ENCODE measurements at regions not wholly inside any gene's neighbourhood (a gene's known extent, or its start where the extent isn't known, plus 50 kb on each side); places are given as distances from the start of the nearest gene placed in this dataset.
"Not testable (repeated sequence)": the region's sequence is repeated elsewhere in the genome, so short reads cannot be mapped to it uniquely, and the experiment has no call there.

DNA sequence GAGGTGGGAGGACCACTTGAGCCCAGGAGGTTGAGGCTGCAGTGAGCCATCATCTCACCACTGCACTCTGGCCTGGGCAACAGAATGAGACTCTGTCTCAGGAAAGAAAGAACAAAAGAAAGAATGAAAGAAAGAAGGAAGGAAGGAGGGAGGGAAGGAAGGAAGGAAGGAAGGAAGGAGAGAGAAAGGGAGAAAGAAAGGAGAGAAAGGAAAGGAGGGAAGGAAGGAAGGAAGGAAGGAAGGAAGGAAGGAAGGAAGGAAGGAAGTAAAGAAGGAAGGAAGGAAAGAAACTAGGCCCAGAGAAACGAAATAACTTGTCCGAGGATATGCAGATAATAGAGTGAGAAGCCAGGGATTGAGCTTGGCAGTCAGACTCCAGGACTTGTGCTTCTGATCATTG lies 102.1 kb downstream of the SKIDA1 start:
- no peak for TF ChIP-seq POLR2A (IDR thresholded peaks at IDR 0.05; ENCODE audit: low read depth, low read length)
- FAIRE-seq, result no peak

DNA sequence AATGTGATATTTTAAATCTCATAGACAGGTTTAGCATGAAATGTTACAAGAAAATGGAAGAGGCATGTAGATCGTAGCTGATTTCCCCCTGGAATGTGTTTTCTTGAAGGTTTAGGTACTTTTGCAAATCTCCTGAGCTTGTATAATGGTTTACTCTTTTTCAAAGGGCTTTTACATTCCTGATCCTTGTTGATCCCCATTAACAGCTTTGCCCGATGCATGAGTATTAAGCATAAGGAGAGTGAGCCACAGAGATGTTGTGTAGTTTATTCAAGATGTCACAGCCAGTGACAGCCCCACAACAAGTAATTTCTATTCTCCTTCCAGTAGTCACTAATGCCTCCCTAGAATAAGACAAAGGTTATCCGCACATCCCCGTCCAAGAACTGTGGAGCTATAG lies 103.7 kb downstream of the SKIDA1 start:
- DNase-seq (ENCODE audit: insufficient read length, low spot score), result no peak
- FAIRE-seq, result no peak
- no peak for TF ChIP-seq POLR2A (IDR thresholded peaks at IDR 0.05; ENCODE audit: low read depth, low read length)

More for the DNA sequence above, 102.1 kb downstream of the SKIDA1 start:
- DNase-seq (ENCODE audit: insufficient read length, low spot score), result no peak

GRCh38 chr10:21421016-21421415 lies 104.5 kb downstream of the SKIDA1 start:
- TF ChIP-seq POLR2A (IDR thresholded peaks at IDR 0.05; ENCODE audit: low read depth, low read length), result no peak
- FAIRE-seq (no peak), DNase-seq (ENCODE audit: insufficient read length, low spot score) (no peak)

DNA sequence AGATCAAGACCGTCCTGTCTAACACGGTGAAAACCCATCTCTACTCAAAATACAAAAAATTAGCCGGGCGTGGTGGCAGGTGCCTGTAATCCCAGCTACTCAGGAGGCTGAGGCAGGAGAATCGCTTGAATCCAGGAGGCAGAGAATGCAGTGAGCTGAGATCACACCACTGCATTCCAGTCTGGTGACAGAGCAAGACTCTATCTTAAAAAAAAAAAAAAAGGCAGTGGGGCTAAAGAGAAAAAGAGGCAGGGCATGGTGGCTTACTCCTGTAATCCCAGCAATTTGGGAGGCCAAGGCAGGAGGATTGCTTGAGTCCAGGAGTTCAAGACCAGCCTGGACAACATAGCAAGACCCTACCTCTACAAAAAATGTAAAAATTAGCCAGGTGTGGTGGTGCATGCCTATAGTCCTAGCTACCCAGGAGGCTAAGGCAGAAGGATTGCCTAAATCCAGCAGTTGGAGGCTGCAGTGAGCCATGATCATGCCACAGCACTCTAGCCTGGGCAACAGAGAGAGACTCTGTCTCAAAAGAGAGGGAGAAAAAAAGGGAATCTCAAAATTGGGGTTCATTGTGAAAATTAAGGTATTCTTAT lies 106.4 kb downstream of the SKIDA1 start:
- DNase-seq (ENCODE audit: insufficient read length, low spot score); FAIRE-seq: not testable (repeated sequence)

GRCh38 chr10:21417172-21417712 lies 108.2 kb downstream of the SKIDA1 start:
- no peak for TF ChIP-seq POLR2A (IDR thresholded peaks at IDR 0.05; ENCODE audit: low read depth, low read length)
- no peak for FAIRE-seq
- DNase-seq (ENCODE audit: insufficient read length, low spot score), result no peak

GRCh38 chr10:21413680-21414079 lies 111.8 kb downstream of the SKIDA1 start:
- no peak for TF ChIP-seq POLR2A (IDR thresholded peaks at IDR 0.05; ENCODE audit: low read depth, low read length)
- DNase-seq (ENCODE audit: insufficient read length, low spot score), result no peak
- no peak for FAIRE-seq

DNA sequence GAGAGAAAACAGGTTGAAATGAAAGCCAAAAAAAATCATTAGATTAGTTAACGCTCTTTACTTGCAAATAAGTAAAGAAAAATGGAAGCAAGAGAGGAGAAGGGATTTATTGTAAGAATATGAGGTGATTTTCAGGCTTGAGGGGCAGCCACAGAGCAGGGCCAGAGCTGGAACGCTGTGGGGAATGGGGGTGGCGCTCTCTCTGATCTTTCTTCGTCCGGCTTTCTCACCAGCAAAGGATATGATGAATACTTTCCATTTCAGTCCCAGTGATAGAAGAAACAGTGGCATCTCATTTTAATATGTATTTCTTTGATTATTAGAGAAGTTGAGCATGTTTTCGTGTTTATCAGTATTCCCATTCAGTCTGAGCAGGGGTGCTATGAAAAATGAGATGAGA lies 112.2 kb downstream of the SKIDA1 start:
- no peak for TF ChIP-seq POLR2A (IDR thresholded peaks at IDR 0.05; ENCODE audit: low read depth, low read length)
- FAIRE-seq, result no peak
- DNase-seq (ENCODE audit: insufficient read length, low spot score), result no peak

GRCh38 chr10:21406595-21407193 lies 118.8 kb downstream of the SKIDA1 start:
- no peak for DNase-seq (ENCODE audit: insufficient read length, low spot score)
- FAIRE-seq, result no peak
- TF ChIP-seq POLR2A (IDR thresholded peaks at IDR 0.05; ENCODE audit: low read depth, low read length), result no peak

GRCh38 chr10:21405981-21406380 lies 119.5 kb downstream of the SKIDA1 start:
- DNase-seq (ENCODE audit: insufficient read length, low spot score), result no peak
- no peak for TF ChIP-seq POLR2A (IDR thresholded peaks at IDR 0.05; ENCODE audit: low read depth, low read length)
- FAIRE-seq, result no peak

- no peak for TF ChIP-seq POLR2A (IDR thresholded peaks at IDR 0.05; ENCODE audit: low read depth, low read length)
- no peak for FAIRE-seq
- DNase-seq (ENCODE audit: insufficient read length, low spot score), result no peak
Measured at GRCh38 chr10:21403256-21404015, 122.0 kb downstream of the SKIDA1 start.

DNA sequence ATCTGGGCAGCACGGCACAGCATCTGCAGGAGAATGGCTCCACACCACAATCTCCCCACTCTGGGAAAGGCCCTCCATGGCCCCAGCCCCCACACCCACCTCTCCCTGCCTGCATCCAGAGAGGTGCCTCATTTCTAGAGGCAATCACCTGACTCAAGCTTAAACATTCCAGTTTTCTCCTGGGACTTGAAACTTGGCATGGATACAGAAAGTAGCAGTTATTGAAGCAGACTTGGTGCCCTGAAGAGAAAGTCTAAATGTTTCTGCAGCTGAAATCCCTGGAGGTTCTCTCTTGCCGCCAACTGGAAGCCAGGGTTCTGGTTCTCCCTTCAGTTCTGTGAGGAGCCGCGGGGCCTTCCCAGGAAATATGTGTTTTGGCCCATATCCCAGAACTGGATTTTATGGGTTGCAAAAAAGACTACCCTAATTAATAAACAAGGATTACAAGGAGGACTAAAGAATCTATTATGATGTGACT lies 122.8 kb downstream of the SKIDA1 start:
- TF ChIP-seq POLR2A (IDR thresholded peaks at IDR 0.05; ENCODE audit: low read depth, low read length), result no peak
- FAIRE-seq, result no peak
- no peak for DNase-seq (ENCODE audit: insufficient read length, low spot score)

DNA sequence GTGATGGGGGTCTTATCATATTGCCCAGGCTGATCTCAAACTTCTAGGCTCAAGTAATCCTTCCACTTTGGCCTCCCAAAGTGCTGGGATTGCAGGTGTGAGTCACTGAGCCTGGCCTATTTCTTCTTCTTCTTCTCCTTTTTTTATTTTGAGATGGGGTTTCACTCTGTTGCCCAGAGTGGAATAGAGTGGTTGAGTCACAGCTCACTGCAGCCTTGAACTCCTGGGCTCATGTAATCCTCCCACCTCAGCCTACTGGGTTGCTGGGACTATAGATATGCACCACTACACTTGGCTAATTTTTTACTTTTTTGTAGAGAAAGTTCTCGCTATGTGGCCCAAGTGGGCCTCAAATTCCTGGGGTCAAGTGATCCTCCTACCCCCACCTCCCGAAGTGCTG lies 124.3 kb downstream of the SKIDA1 start:
- no peak for DNase-seq (ENCODE audit: insufficient read length, low spot score)
- FAIRE-seq, result no peak
- no peak for TF ChIP-seq POLR2A (IDR thresholded peaks at IDR 0.05; ENCODE audit: low read depth, low read length)

- DNase-seq (ENCODE audit: insufficient read length, low spot score) (no peak), FAIRE-seq (no peak)
Measured at GRCh38 chr10:21399392-21400035, 126.0 kb downstream of the SKIDA1 start.

More at GRCh38 chr10:21399392-21400035, 126.0 kb downstream of the SKIDA1 start:
- TF ChIP-seq POLR2A (IDR thresholded peaks at IDR 0.05; ENCODE audit: low read depth, low read length), result no peak

All from H54 (cell line).